ENCODE measurements at regions not wholly inside any gene's neighbourhood (a gene's known extent, or its start where the extent isn't known, plus 50 kb on each side); places are given as distances from the start of the nearest gene placed in this dataset.

GRCh38 chr20:63071541-63072181 lies 64.9 kb upstream of the BHLHE23 start:
- no peak for DNase-seq (ENCODE audit: low spot score)

DNA sequence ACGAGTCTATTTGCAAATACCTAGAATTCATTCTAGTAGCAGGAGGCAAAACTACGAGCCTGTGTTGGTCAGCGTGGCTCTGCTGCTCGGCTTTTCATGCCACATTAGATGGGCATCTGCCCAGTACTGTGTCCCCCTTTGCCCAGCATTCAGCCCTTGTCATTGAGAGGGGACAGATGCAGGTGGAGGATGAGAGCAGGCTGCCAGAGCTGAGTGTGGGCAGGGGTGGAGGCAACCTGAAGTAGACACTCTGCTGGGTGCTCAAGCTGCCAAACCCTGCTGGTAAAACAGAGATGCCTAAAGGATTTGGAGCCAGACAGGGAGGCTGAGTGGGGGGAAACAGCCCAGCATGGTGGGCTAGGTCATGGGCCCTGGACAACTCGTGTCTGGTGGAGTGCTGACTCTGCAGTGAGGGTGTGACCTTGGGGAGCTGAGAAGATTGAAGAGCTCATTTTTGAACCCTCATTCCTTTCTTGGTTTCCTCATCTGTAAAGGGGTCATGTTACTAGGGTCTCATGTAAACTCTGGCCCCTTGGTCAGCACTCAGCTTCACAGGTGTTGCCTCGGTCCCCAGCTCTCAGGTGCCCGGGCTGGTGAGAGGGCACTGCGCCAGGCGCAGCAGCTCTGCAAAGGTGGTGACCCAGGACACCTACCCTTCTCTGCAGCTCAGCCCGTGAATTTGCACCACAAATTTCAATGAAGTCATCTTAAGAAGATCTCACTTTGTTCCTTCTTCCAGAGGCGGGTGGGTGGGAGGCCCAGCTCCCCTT lies 64.2 kb upstream of the BHLHE23 start:
- no peak for DNase-seq (ENCODE audit: low spot score)

DNA sequence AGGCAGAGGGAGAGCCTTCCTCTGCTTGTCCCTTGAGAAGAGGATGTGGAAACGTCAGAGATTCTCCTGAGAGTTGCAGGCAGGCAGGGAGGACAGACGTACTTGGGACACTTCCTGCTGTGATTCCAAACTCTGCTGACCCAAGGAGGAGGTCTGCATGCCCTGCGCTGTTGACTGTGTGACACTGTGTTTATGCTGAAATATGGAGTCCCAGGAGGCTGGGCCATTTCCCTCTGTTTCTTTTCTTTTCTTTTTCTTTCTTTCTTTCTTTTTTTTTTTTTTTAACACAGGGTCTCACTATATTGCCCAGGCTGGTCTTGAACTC lies 63.5 kb upstream of the BHLHE23 start:
- no peak for DNase-seq (ENCODE audit: low spot score)

DNA sequence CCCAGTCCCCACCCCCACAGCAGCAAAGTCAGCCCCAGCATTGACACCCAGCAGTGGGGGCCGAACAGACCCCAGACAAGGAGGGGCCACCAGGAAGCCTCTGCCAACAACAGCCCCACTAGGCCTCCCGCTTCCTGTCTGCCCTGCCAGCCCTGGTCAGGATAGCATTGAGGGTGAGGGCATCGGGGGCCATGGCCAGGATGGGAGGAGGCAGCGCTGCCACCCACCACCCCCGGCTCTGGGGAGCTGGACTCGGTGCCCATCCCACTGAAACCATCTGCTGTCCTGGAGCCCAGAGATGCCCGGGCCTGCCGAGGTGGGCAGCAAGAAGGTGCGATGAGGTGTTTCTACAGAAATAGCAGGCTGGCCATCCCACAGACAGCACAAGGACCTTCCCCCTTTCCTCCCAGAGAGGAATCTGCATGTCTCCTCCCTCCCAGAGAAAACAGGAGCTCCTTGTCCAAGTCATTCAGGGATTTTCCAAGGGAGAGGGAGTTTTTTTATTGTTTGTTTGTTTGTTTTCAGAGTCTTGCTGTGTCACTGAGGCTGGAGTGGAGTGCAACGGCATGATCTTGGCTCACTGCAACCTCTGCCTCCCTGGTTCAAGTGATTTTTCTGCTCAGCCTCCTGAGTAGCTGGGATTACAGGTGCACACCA lies 62.1 kb upstream of the BHLHE23 start:
- DNase-seq (ENCODE audit: low spot score): no peak

DNA sequence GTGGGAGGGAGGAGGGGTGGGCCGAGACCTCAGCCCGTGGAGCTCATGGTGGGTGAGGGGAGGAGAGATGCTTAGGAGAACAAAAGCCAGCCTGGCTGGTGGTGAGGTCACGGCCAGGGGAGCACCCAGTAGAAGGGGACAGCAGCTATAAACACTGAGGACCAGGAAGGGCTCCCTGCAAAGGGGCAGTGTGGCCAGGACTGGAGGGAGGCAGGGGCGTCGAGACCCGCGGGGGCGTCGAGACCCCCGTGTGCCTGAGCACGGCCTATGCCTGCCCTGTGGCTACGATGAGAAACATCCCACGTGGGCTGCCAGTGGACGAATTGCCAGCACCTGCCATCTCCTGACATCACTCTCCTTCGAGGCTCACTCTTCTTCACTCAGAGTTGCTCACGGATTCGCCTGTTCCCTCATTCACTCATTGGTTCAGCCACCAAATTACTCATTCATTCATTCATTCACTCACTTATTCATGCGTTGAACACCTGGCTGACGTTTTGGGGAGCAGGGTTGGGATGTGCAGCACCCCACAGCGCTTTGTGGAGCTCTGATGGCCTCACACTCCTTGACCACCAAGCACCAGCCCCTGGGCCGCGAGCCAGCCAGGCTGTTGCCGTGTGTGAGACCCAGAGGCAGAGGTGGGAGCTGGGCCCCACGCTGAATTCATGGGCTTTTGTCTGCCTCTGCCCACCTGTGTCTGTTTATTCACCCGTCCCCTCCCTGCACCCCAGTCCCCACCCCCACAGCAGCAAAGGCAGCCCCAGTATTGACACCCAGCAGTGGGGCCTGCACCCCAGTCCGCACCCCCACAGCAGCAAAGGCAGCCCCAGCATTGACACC lies 61.2 kb upstream of the BHLHE23 start:
- no peak for DNase-seq (ENCODE audit: low spot score)

GRCh38 chr20:63067266-63067635 lies 60.5 kb upstream of the BHLHE23 start:
- DNase-seq (ENCODE audit: low spot score): no peak

DNA sequence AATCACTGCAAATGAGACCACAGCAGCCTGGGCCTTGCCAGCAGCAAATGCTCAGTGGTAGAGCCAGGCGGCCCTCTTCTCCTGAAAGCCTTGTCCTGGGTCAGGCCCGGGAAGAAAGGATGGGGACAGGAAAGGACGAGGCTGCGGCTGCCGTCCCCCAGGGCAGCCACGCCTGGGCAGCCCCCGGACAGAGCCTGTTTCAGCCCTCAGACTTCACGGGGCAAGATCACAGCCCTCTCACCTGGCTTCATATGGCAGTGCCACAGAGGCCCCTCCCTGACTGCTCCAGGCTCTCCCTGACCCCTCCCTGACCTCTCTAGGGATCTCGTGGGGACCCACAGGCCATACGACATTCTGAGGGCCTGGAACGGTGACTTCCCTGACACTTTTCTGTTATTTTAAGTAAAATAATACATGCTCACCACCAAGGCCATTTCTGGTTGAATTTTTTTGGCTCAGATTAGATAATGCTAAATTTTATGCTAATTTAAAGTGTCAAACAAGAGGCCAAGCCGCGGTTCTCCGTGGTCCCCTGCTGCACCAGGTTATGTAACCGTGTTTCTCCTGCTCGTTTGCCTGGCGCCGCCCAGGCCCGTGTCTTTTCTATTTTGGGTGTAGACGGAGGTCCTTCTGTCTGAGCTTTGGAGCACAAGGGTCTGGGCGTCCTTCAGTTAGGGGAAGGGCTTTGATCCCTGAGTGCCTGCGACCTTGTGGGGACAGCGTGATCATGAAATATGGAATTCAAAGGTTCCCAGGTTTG lies 59.9 kb upstream of the BHLHE23 start:
- DNase-seq (ENCODE audit: low spot score): no peak

GRCh38 chr20:63065911-63066310 lies 59.1 kb upstream of the BHLHE23 start:
- no peak for DNase-seq (ENCODE audit: low spot score)

- DNase-seq (ENCODE audit: low spot score): no peak
Measured at GRCh38 chr20:63064745-63065711, 58.3 kb upstream of the BHLHE23 start.

- no peak for DNase-seq (ENCODE audit: low spot score)
Measured at GRCh38 chr20:63064310-63064709, 57.5 kb upstream of the BHLHE23 start.

GRCh38 chr20:63062188-63063140 lies 55.7 kb upstream of the BHLHE23 start:
- no peak for DNase-seq (ENCODE audit: low spot score)

- no peak for DNase-seq (ENCODE audit: low spot score)
Measured at GRCh38 chr20:63061771-63062100, 55.0 kb upstream of the BHLHE23 start.

GRCh38 chr20:63061051-63061770 lies 54.4 kb upstream of the BHLHE23 start:
- DNase-seq (ENCODE audit: low spot score): no peak

GRCh38 chr20:63060057-63060991 lies 53.6 kb upstream of the BHLHE23 start:
- DNase-seq (ENCODE audit: low spot score): no peak

- DNase-seq (ENCODE audit: low spot score): no peak
Measured at GRCh38 chr20:63059684-63060056, 52.9 kb upstream of the BHLHE23 start.

DNA sequence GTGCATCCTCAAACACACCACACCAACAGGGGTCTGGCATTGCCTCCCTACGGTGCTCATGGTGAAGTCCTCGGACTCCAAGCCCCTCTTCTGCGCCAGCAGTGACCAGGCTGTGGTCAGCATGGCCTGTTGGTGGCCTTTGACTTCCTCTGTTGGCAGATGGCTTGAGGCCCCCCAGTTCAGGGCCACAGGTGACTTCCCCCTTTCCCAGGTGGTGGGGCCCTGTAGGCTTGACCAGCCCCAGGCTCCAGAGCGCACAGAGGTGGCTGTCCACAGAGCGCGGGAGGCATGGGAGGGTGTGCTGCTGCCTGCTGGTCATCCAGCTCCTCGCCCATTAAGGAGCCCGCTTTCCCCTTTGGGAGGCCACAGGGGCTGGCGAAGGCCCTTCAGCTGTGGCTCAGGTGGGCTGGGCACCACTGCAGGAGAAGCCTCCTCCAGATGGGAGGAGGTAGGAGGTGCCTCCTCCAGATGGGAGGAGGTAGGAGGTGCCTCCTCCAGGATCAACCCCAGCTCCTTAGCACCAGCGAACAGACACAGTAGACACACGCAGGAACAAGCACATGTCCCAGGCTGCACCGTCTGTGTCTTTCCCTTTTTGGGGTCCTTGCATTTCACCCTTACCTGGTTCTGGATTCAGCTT lies 52.1 kb upstream of the BHLHE23 start:
- no peak for DNase-seq (ENCODE audit: low spot score)
